ENCODE measurements at regions not wholly inside any gene's neighbourhood (a gene's known extent, or its start where the extent isn't known, plus 50 kb on each side); places are given as distances from the start of the nearest gene placed in this dataset.
"Not testable (repeated sequence)": the region's sequence is repeated elsewhere in the genome, so short reads cannot be mapped to it uniquely, and the experiment has no call there.

DNA sequence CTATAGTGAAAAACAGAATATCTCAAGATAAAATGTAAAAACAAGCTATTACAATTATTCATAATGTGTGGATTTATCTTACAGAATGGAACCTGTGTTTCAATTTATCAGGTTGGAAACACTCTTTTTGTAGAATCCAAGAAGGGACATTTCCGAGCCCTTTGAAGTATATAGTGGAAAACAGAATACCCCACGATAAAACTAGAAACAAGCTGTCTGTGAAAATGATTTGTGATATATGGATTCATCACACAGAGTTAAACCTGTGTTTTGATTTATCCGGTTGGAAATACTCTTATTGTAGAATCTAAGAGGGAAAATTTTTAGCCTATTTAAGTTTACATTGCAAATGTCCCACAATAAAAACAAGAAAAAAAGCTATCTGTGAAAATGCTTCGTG is 388.2 kb downstream of the PRDM9 start:
- H3K4me3 ChIP-seq (ENCODE audit: low read depth, low read length): no peak overlapping the region
- peaks cover 6% of the 10 kb centered on the region for H3K9me3 ChIP-seq (ENCODE audit: severe bottlenecking)
- no peak for DNase-seq
- H3K27ac ChIP-seq: no peak overlapping the region
- no peaks in the 10 kb centered on the region for H3K27me3 ChIP-seq (ENCODE audit: insufficient read depth, low read depth, severe bottlenecking)
- TF ChIP-seq, protein P1, sequence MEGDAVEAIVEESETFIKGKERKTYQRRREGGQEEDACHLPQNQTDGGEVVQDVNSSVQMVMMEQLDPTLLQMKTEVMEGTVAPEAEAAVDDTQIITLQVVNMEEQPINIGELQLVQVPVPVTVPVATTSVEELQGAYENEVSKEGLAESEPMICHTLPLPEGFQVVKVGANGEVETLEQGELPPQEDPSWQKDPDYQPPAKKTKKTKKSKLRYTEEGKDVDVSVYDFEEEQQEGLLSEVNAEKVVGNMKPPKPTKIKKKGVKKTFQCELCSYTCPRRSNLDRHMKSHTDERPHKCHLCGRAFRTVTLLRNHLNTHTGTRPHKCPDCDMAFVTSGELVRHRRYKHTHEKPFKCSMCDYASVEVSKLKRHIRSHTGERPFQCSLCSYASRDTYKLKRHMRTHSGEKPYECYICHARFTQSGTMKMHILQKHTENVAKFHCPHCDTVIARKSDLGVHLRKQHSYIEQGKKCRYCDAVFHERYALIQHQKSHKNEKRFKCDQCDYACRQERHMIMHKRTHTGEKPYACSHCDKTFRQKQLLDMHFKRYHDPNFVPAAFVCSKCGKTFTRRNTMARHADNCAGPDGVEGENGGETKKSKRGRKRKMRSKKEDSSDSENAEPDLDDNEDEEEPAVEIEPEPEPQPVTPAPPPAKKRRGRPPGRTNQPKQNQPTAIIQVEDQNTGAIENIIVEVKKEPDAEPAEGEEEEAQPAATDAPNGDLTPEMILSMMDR (IDR thresholded peaks at IDR 0.05; ENCODE audit: low read depth, low read length): no peak
- H3K36me3 ChIP-seq: no peaks in the 10 kb centered on the region

DNA sequence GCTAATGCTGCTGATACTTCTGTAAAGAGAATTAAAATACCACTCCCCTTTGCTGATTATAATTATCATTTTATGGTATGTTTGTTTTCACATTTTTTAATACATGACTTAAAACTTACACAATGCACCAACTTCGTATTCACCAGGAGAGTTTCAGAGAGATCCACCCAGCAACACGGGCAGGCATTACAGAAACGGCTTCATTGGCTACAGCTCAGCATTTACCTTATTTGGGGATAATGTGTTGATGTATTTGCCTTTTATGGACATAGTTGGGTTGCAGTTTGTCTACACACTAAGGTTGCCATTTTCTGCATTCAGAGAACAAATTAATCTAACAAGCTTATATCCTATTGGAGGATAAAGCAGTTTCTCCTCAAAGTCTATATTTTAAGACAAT is 423.6 kb downstream of the PRDM9 start:
- Histone ChIP-seq H3K9me3 (ENCODE audit: severe bottlenecking) (peaks cover 2% of the 10 kb centered on the region), H3K4me3 (ENCODE audit: low read depth, low read length) (no peak overlapping the region), H3K36me3 (no peaks in the 10 kb centered on the region), H3K27ac (no peak overlapping the region), H3K27me3 (ENCODE audit: insufficient read depth, low read depth, severe bottlenecking) (no peaks in the 10 kb centered on the region)
- TF ChIP-seq, protein P1 (IDR thresholded peaks at IDR 0.05; ENCODE audit: low read depth, low read length): no peak
- no peak for DNase-seq

- not testable (repeated sequence) for H3K36me3 ChIP-seq; H3K27ac ChIP-seq; H3K9me3 ChIP-seq (ENCODE audit: severe bottlenecking); DNase-seq; H3K27me3 ChIP-seq (ENCODE audit: insufficient read depth, low read depth, severe bottlenecking); H3K4me3 ChIP-seq (ENCODE audit: low read depth, low read length)
Measured at GRCh38 chr5:23951261-23951928, 444.0 kb downstream of the PRDM9 start.

- TF ChIP-seq, protein P1 (IDR thresholded peaks at IDR 0.05; ENCODE audit: low read depth, low read length): no peak
- H3K9me3 ChIP-seq (ENCODE audit: severe bottlenecking): no peaks in the 10 kb centered on the region
- no peak overlapping the region for H3K27ac ChIP-seq
- no peak overlapping the region for H3K4me3 ChIP-seq (ENCODE audit: low read depth, low read length)
- H3K36me3 ChIP-seq: no peaks in the 10 kb centered on the region
- no peaks in the 10 kb centered on the region for H3K27me3 ChIP-seq (ENCODE audit: insufficient read depth, low read depth, severe bottlenecking)
- DNase-seq: no peak
Measured at GRCh38 chr5:23963449-23963848, 456.0 kb downstream of the PRDM9 start.

- Histone ChIP-seq H3K4me3 (ENCODE audit: low read depth, low read length) (no peak overlapping the region), H3K27me3 (ENCODE audit: insufficient read depth, low read depth, severe bottlenecking) (no peaks in the 10 kb centered on the region), H3K27ac (no peak overlapping the region), H3K9me3 (ENCODE audit: severe bottlenecking) (peaks cover 14% of the 10 kb centered on the region), H3K36me3 (no peaks in the 10 kb centered on the region)
- no peak for DNase-seq
- TF ChIP-seq, protein P1 (IDR thresholded peaks at IDR 0.05; ENCODE audit: low read depth, low read length): no peak
Measured at GRCh38 chr5:23977365-23977764, 470.0 kb downstream of the PRDM9 start.

DNA sequence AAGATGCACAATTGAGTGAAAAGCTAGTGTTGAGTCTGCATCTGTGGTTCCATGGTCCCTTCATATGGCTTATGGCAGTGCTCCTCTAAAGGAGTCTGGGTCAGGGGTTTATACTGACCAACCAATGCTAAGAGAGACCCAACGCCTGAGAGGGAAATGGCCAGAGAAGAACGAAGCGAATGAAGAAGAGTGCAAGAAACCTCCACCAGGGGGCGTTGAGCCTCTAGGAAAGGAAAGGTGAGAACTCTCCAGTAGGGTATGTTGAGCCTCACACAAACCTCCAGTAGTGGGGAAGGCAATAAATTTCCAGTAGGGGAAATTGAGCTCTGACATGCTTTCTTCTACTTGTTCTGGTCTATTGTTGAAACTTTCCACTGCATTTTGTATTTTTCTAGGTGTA is 470.6 kb downstream of the PRDM9 start:
- DNase-seq: peak; percentile 62
- H3K27ac ChIP-seq: no peak overlapping the region
- TF ChIP-seq, protein P1 (IDR thresholded peaks at IDR 0.05; ENCODE audit: low read depth, low read length): peak; percentile 76
- H3K9me3 ChIP-seq (ENCODE audit: severe bottlenecking): peaks cover 14% of the 10 kb centered on the region
- no peak overlapping the region for H3K4me3 ChIP-seq (ENCODE audit: low read depth, low read length)
- H3K27me3 ChIP-seq (ENCODE audit: insufficient read depth, low read depth, severe bottlenecking): no peaks in the 10 kb centered on the region
- H3K36me3 ChIP-seq: no peaks in the 10 kb centered on the region

Data from WERI-Rb-1 (cell line).